G401 (cell line): ENCODE measurements at regions not wholly inside any gene's neighbourhood (a gene's known extent, or its start where the extent isn't known, plus 50 kb on each side); places are given as distances from the start of the nearest gene placed in this dataset.

Experiments
- DNase-seq: peaks from one replicate; pipeline ENCODE4 v3.0.0-alpha.2; 2015; ENCODE audit warnings: low spot score
- in situ Hi-C: cut with HindIII; loops from 2 replicates; pipeline ENCODE4 v1.10.0; 2016; ENCODE audit warnings: low sequenced_read_pairs, mixed read lengths

DNA sequence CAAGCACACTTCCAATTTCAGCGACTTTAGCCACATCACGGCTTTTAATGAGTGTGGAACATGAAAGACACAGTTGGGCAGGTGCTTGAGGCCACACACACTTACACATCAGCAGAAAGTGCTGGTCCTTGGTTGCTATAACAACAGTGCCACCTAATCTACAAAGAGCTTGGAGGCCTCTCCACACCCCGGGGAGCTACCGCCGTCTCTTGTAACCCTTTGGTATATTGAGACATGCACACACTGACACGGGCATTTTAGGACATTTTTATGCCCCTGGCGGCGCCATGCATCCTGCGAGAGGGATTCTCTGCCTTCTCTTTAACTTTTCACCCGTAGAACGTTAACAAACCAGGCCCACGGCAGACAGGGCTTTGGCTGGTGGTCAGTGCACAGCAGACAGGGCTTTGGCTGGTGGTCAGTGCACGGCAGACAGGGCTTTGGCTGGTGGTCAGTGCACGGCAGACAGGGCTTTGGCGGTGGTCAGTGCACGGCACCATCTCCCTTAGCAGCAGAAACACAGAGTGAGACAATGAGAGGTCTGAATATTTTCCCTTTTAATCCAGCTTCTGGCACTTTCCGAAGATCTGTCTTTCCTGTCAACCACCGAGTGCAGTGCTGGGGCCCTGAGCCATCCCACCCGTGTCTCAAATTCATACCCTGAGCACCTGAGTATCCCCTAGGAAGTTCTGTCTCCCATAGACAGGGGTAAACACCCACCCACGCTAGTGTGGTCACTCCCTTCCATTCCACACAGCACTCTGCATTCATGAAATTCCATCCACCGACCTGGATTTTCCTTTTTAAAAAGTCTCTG is 116.6 kb upstream of the RPS6KA2 start:
- DNase-seq: no peak
- in situ Hi-C loops: no loop called here

DNA sequence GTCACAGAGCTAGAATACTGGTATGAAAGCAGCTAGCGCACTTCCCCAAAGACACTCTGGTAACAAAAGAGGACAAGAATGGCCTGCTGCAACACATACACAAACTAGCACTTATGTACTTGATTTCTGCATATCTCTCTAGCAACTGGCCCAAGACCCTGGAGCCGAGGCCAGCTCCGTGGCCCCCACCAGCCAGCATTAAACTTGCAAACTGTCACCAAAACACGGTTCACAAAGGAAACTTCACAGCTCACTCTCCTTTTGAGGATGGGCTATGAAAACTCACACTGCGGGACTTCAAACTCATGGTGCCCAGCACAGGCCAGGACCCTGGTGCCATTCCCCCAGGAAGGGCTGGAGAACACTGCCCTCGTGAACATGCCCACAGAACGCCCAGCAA is 115.9 kb upstream of the RPS6KA2 start:
- no peak for DNase-seq
- in situ Hi-C loops: no loop called here

DNA sequence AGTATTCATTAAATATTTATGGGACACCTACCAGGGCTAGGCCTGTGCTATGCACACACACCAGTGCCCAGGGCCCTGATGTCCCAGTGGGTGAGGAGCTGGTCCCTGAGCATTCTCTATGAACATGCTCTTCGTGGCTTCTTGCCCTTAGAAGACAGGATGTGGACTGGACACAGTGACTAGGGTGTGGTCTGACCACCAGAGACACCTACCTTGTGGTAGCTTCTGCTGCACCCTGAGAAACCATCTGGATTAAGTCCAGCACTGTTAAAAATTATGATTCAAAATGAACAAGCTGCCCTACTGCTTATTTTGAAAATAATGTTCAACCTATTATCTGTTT is 112.9 kb upstream of the RPS6KA2 start:
- in situ Hi-C loops: no loop called here
- no peak for DNase-seq

DNA sequence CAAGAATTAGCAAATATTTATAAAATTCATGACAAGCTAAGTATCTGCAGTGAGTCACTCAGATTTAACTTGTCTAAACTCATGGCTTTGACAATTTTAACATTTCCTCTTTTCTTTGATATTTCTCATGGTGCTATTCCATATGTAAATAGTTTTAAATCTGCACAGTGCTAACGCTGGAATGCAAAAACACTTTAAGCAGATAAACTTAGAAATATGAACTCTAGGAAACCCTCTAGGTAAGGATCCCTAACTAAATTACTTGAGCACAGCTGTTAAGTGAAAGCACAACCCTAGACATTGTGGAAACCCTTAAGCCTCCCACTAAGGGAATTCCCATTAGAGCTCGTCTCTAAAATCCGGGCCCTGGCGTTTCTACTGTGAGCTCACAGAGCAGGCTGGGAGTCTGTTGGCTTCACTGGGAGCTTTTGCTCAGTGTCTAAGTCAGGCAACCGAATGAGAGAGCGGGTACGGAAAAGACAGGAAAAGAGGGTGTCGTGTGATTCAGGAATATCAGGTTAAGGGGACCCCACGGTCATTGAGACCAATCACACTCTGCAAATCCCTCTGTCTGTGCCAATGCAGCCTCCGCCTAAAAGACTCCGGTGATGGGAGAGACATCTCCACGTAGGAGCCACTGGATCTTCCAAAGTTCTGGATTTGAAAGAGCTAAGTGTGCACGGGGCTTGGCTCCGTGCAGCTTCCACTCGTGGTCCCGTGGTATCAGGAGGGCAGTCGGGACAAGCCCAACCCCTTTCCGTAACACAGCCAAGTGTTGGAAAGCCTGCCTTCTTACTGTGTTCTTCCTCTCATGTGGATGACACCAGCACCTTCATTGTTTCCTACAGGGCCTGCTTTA is 112.3 kb upstream of the RPS6KA2 start:
- in situ Hi-C loops: no loop called here
- DNase-seq: no peak

DNA sequence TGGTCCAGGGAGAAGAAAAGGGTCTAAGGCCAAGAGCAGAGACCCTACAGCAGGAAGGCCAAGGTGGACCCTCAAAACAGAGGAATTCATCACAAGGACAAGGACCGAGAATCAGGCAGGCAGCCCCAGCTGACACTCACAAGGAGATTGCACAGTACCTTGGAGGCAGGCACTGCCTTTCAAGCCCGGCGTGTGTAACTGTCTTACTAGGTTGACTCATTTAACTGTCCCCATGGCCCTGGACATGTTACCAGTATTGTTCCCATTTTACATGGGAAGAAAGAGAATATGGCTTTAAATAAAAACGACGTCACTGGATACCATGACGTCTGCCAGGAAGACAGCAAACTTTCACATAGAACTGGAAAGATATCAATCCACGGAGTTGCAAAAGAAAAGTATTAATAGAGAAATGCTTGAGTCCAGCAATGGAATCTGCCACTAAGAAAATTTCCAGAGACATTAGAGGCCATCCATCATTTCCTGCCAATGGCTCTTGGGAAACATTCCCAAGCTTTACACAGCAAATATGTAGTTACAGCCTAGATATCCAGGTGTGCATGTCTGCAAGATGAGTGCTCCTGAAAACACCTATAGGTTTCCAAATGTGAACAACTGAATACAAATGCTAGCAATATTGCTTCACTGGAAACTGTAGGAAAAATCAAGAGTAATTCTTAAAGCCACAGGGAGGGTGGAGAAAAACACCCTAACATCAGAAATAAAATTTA is 111.5 kb upstream of the RPS6KA2 start:
- DNase-seq: no peak
- in situ Hi-C loops: no loop called here

DNA sequence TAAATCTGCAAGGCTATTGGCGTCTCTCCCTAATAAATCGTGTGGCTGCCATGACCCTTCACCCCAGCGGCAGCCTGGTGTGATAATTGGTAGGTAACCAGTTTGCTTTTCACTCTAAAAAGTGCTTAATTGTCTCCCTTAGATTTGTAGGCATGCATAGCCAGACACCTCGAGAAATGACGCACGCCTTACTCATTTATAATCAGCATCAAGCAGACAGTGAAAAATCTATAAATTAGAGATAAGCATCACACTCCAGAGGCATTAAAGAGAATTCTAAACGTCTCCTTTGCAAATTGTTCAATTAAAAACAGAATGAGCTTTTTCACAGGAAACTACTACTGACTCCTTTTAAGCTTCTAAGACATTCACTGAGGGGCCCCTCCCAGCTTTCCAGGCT is 110.2 kb upstream of the RPS6KA2 start:
- in situ Hi-C loops: no loop called here
- DNase-seq: no peak

DNA sequence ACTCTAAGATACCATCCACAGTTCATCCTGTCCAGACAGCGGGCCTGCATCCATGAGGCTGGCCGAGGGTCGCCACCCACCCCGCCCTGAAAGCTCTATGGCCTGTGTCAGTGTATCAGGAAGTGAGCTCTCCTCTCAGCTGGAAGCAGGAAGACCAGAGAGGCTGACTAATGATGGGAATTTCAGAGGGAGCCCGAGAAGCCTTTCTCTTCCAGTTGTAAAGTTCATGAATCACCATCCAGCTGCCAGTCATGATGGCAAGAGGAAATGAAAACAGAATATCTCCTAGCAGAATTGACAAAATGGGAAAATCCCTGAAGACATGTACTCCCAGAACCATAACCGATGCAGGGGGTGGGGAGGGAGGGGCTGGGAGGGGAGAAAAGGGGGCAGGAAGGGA is 109.6 kb upstream of the RPS6KA2 start:
- no peak for DNase-seq
- in situ Hi-C loops: no loop called here

DNA sequence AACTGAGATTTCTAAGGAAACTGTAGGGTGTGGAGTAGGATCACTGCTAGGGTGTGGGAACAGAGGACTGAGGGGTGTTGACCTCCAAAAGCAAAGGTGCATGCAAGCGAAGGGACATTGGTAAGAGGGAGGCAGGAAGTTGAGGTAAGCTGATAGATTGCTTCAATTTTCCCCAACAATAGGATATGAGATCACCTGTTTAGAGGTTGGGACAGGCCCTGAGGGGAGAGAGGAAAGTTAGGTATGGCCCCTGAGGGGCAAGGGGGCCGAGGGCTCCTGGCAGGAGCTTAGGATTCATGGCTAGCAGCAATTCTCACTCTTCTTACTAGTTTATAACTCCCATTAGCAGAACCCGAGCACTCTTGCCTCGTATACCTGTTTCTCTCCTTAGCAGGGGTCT is 106.8 kb upstream of the RPS6KA2 start:
- no peak for DNase-seq
- in situ Hi-C loops: no loop called here

DNA sequence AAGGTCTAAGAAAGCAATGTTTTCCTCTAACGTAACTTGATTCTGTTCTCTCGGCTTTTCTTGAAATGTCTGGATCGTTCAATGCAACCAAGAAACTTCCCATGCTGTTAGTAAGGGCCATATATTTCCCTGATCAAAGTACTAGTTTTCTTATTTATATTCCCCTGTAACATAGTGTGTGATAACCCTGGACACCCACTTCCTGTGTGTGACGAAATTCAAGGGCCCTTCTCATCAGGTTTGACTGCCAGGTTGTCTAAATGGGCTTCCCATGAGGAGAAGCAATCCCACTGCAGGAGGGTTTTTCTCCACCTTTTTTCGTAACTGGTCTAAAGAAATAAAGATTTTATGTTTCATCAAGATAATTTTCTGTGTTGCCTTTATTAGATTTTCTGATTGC is 102.6 kb upstream of the RPS6KA2 start:
- DNase-seq: no peak
- in situ Hi-C loops: no loop called here

DNA sequence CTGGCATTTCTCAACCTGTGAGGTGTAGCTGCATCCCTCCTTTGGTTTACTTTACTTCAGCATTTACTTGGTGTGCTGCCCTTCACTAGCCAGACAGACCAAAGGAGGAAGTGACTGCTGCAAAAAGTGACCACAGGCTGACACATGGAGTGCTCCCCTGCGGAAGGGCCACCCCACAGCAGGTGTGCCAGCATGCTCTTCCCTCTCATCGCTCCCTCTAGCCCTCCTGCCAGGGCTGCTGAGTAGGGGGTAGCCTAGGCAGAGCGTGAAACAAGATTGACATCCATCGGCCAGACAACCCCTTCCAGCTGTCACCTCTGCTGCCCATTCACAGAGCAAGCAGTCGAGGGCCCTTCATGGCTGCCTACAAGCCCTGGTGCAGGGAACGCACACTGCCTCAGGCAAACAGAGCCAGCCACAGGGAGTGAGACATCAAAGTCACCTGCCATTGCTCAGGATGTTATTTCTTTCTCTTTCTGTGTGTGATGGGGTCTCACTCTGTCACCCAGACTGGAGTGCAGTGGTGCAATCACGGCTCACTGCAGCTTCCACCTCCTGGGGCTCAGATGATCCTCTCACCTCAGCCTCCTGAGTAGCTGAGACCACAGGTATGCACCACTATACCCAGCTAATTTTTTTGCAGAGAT is 102.0 kb upstream of the RPS6KA2 start:
- in situ Hi-C loops: no loop called here
- DNase-seq: no peak

DNA sequence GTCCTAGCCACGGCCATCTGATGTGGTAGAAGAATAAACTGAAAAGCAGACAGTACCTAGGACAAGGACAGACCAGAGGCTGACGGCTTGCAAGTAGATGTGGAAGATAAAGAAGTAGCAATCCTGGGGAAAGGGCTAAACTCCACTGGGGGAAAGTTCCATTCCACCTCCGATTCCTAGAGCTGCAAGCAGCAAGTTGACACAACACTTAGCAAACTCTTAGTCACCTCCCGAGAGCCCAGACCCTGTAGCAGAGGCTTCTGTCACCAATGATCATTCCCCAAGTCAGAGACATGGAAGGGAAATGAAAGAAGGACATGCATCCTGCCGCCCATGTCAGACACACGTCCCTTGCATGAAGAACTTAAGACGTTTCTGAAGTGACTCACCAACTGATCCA is 99.2 kb upstream of the RPS6KA2 start:
- in situ Hi-C loops: no loop called here
- DNase-seq: no peak

DNA sequence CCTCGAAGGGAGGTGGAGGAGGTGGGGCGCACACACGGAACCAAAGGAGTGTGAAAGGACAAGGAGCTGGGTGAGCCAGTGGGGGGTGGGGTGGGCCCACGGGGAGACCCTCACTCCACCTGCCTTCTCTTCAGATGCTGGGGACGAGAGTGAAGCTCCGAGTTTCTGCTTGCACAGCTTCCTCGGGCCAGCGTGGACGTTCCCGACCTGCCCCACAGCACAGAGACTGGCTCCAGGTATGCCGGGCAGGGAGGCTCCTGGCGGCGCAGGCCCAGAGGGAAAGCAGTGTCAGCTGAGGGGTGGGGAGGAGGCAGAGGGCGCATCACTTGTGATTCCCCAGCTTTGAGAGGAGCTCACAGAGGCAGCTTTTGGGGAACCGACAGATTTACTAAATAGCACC is 98.5 kb upstream of the RPS6KA2 start:
- DNase-seq: no peak
- in situ Hi-C loops: no loop called here

DNA sequence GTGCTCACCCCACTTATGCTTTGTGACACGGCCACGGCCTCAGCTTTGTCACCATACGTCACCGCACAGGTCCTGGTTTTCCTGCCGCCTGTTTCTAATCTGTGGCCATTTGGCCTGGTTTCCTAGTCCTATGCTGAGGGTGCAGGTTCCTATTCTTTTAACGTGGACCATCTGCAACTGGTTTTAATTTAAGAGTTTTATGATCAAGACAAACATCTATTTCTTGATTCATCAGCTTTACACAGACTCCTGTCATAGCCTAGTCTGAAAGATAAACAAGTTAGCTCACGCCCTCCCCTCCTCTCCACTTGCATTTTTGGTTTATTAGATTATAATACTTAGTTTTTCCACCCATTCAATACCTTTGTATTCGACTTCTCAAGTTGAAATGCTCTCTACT is 97.5 kb upstream of the RPS6KA2 start:
- in situ Hi-C loops: no loop called here
- DNase-seq: no peak

DNA sequence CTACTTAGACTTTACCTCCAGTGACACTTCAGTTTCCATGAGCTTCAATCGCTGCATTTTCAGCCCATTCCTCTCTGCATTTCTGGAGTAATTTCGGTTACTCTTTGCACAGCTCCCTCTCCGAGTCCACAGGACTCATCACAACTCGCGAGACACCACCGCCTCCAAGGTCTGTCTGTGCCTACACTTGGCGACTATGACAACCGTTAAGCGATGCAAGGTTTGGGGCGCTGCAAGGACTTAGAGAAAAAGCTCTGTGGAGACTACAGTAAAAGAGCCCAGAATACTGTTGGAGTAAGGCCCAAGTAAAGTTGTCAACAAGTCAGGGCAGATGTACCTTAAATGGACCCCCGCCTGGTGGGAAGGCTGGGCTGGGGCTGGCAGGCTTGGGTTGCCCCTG is 95.7 kb upstream of the RPS6KA2 start:
- in situ Hi-C loops: no loop called here
- no peak for DNase-seq

DNA sequence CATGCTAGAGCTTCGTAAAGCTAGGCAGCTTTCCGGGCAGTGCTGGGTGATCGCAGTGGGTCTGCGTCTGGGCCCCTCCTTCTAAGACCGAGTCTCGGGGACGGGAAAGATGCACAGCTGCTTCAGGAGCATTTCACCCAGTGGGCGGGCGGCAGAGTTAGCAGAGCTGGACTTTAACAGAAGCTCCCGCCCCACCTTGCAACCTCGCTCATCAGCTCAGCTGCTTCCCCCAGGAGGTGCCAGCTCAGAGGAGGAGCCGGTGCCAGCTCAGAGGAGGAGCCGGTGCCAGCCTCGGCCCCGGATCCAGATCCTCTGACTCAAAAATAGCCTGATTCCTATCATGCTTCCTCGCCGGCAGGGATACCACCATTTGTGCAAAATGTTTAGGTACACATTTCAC is 94.5 kb upstream of the RPS6KA2 start:
- in situ Hi-C loops: no loop called here
- DNase-seq: peak; percentile 53

DNA sequence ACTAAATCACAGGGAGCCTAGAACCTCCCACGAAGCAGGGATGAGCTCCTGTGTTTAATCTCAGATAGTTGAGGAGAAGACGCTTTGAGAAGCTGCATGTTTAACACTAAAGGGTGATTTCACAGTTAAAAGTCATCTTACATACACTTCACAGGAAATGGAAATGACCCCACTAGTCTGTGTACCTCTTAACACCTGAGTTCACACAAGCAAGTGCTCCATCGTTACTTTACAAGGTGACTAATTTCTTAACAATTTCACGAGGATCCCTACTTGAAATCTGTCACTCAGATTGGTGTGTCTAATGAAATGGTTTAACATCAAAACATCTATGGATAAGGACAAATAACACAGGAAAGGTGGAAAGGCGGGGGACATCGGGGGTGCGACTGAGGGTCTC is 93.8 kb upstream of the RPS6KA2 start:
- no peak for DNase-seq
- in situ Hi-C loops: no loop called here

DNA sequence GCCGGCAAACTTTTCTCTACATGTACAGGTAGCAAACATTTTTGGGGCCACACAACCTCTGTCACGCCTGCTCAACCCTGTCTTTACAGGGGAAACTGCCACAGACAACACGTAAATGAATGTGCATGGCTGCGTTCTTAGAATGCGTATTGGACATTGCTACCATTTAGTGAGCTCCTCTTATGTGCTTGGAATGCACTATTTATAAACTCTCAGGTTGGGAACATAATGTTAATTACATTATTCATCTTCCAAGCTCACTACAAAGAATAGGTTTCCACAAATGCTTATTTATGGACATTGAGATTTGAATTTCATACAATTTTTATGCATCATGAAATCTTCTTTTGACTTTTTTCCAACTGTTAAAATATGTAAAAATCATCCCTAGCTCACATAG is 92.0 kb upstream of the RPS6KA2 start:
- in situ Hi-C loops: no loop called here
- DNase-seq: no peak

DNA sequence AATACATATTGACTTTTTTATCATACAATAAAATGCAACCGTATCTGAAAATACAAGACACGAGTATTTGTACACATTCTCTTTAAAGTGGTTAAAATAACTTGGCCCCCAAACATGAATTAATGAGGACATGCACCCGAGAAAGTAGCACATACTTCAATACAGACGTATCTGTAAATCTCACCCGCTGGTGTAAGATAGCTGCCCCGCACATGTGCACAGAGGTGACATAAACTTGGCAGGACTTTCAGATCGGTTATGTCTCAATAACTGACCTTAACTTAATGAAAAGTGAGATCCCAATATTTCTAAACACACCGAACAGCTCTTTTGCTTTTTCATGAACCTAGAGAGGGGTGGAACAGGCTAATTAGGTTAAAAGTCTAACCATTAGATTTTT is 91.5 kb upstream of the RPS6KA2 start:
- DNase-seq: no peak
- in situ Hi-C loops: no loop called here

DNA sequence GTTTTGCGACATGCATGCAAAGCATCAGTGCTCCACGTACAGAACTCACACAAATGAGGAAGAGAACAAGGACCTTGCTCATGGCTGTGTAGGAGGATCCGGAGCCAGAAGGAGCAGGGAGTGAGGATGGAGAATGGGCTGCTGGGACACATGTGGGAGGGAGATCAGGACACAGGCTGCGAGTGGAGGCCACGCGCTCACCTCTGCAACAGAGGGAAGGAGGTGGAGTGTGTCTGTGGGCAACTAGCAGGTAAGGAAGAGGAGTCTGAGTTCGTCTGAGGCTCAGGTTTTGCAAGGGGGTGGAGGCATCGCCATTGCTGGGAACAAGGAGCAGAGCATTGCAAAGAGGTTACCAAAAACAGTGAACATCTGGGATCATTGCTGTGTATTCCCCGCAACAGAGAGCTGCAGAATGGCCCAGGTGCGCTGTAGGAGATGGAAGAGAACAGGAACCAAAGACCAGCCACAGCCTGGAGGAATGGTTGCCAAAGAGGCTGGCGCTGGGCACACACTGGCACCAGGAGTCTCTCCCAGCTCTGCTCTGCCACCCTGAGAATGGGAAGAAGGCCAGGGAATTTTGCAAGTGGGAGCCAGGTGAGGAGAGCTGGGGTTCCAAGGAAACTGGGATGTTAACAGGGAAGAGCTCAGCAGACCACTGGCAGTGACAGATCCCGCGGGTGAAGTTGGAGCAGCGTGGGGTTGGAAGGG is 90.0 kb upstream of the RPS6KA2 start:
- DNase-seq: peak; percentile 57
- in situ Hi-C loops: no loop called here
